GM18867 (cell line): ENCODE measurements at regions not wholly inside any gene's neighbourhood (a gene's known extent, or its start where the extent isn't known, plus 50 kb on each side); places are given as distances from the start of the nearest gene placed in this dataset.

Experiments used
- ATAC-seq: cut with Tn5 transposase; IDR thresholded peaks from one replicate; pipeline ENCODE4 v1.9.1; 2021; ENCODE audit warnings: mild to moderate bottlenecking, moderate library complexity; ENCODE audit not compliant: unreplicated experiment

- peak; percentile 89 for ATAC-seq
These were observed 68.0 kb upstream of the RIOK3 start for GRCh38 chr18:23384778-23385736.

GRCh38 chr18:23386317-23386716 is 66.8 kb upstream of the RIOK3 start:
- ATAC-seq: no peak

GRCh38 chr18:23387265-23387664 is 65.8 kb upstream of the RIOK3 start:
- no peak for ATAC-seq

- no peak for ATAC-seq
These were observed 64.7 kb upstream of the RIOK3 start for GRCh38 chr18:23388357-23388756.

- no peak for ATAC-seq
These were observed 61.9 kb upstream of the RIOK3 start for GRCh38 chr18:23391156-23391555.

GRCh38 chr18:23397907-23398306 is 55.2 kb upstream of the RIOK3 start:
- no peak for ATAC-seq

- no peak for ATAC-seq
These were observed 54.7 kb upstream of the RIOK3 start for GRCh38 chr18:23398401-23398800.

GRCh38 chr18:23399067-23399466 is 54.0 kb upstream of the RIOK3 start:
- ATAC-seq: no peak

GRCh38 chr18:23400918-23401317 is 52.2 kb upstream of the RIOK3 start:
- ATAC-seq: no peak

GRCh38 chr18:23401400-23402347 is 51.4 kb upstream of the RIOK3 start:
- ATAC-seq: no peak
